HG03175 (cell line): ENCODE measurements at regions not wholly inside any gene's neighbourhood (a gene's known extent, or its start where the extent isn't known, plus 50 kb on each side); places are given as distances from the start of the nearest gene placed in this dataset.
"Not testable (repeated sequence)": the region's sequence is repeated elsewhere in the genome, so short reads cannot be mapped to it uniquely, and the experiment has no call there.

ENCODE experiments used
- ATAC-seq: cut with Tn5 transposase; IDR thresholded peaks from one replicate; pipeline ENCODE4 v1.9.1; 2021; ENCODE audit warnings: mild to moderate bottlenecking, moderate library complexity; ENCODE audit not compliant: unreplicated experiment

DNA sequence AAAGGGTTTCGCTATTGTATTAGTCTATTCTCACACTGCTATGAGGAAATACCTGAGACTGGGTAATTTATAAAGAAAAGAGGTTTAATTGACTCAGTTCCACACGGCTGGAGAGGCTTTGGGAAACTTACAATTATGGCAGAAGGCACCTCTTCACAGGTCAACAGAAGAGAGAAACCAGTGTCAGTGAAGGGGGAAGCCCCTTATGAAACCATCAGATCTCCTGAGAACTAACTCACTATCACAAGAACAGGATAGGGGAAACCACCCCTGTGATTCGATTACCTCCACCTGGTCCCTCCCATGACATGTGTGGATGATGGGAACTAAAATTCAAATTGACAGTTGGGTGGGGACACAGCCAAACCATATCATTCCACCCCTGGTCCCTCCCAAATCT is 589.5 kb downstream of the CENPC start:
- no peak for ATAC-seq

GRCh38 chr4:66949419-66949818 is 595.9 kb downstream of the CENPC start:
- ATAC-seq, result no peak

- no peak for ATAC-seq
These were observed 598.5 kb downstream of the CENPC start for GRCh38 chr4:66946761-66947160.

DNA sequence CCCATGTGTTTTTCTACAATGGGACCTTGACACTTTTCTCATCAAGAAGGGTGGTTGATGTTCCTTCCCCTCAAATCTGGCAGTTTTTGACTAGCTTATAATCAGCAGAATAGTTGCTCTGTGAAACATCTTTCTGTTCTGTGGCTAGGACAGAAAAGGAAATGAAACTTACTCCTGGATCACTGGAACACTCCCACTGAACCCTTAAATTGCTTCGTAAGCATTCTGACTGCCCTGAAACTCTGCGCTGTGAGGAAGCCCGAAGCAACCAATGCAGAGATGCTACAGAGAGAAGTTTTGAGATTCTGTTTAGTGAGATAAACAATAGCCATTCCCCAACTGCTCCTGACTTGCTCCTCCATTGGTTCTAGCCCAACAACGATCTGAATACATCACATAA is 602.2 kb downstream of the CENPC start:
- no peak for ATAC-seq

GRCh38 chr4:66931981-66932380 is 613.3 kb downstream of the CENPC start:
- not testable (repeated sequence) for ATAC-seq

- ATAC-seq, result no peak
These were observed 615.1 kb downstream of the CENPC start for GRCh38 chr4:66930206-66930605.

DNA sequence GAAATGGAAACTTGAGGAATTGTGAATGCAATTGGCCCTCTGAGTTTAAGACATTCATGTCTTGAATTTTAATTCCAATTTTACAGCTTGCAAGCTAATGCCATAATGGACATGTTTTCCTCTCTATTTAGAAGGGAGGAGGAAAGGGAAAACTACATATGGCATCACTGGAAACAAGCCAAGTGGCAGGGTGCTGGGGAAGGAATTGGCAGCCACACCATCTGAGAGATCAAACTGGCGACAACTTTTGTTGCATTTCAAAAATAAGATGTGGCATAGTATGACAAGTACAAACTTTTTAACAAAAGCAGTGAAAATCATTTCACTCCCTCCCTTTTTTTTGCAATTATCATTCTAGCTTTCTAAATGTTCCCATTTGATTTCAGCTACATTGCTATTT is 615.6 kb downstream of the CENPC start:
- no peak for ATAC-seq

GRCh38 chr4:66928881-66929280 is 616.4 kb downstream of the CENPC start:
- not testable (repeated sequence) for ATAC-seq

DNA sequence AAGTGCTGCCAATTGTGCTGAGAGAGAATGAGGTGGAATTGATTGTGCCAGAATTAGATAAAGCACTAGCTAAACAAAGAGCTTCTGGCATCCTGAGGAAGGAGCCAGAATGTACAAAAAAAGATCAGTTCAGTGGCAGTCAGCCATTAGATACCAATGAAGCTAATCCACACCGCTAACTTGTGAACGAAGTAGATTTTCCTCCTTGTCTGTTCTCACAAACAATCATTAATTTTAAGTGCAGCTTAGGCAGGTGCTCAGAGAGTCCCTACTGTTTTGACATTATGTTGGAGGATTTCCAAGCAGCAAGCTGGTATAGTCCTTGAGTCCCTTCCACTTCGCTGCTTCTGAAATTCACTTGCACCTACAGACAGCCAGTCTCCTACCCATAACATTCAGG is 617.4 kb downstream of the CENPC start:
- no peak for ATAC-seq

- no peak for ATAC-seq
These were observed 618.6 kb downstream of the CENPC start for GRCh38 chr4:66926687-66927086.

DNA sequence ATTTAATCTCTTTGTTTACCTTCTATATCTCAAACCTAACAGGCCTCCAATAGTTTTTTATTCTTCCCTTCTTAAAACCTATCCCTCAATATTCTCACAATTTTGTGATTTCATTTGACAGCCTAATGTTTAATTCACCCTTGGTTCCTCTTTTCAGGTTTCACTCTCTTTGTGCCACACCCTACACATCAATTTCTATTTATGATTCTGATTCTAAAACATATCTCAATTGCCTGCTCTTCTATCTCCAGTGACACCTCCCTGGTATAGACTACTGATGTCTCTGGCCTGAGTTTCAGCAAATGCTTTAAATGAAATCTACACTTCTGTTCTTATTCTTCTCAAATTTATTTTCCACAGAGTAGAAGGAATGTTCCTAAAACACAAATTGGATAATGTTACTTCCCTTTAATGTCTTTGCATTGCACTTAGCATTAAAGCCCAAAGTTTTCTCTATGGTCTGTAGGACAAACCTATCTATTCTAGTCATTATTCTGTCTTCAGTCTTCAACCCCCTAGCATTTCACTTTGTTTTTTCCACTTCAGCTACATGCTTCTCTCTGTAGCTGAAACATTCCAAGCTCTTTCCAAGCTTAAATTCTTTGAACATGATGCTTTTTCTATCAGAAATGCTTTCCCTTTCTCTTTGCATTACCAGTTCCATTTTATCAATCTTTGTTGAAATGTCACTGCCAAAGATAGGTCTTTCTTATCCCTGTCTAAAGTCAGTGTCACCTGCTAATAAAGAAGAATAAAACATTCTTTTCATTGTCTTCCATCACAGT is 622.0 kb downstream of the CENPC start:
- ATAC-seq, result no peak

DNA sequence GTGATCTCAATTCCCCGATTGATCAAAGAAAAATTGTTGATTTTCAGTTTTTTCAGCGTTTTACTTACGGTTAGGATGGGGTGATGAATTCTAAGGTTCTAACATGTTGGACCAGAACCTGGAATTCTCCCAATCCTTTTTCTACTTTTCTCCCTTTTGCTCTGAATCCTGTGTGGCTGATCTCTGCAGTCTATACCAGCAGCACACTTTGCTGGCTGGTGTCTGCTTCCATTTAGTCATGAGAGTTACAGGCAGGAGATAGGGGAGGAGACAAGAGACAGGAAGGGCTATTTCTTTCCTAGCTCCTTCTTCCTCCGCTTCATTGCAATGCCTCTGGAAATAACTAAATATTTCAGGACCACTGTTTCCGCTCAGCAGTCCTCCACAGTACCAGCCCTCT is 623.9 kb downstream of the CENPC start:
- ATAC-seq, result no peak

- no peak for ATAC-seq
These were observed 624.8 kb downstream of the CENPC start for GRCh38 chr4:66920514-66920913.

- ATAC-seq, result no peak
These were observed 633.4 kb downstream of the CENPC start for GRCh38 chr4:66911880-66912279.

DNA sequence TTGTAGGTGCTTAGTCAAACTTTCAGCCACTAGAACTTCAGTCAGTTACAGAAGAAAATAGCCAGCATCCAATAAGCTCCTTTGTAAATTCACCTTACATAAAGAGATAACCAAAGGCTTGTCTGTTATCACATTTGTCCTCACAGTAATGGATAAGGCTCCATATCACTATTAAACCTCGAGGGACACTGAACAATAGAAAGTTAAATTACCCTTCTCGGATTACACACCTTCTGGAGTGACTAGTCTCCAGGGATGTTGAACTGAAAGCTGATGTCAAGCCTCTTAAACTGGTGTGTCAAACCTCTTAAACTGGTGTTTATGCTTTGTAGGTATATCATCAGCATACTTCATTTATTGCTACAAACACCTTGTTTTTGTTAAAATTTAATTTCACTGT is 639.0 kb downstream of the CENPC start:
- no peak for ATAC-seq

DNA sequence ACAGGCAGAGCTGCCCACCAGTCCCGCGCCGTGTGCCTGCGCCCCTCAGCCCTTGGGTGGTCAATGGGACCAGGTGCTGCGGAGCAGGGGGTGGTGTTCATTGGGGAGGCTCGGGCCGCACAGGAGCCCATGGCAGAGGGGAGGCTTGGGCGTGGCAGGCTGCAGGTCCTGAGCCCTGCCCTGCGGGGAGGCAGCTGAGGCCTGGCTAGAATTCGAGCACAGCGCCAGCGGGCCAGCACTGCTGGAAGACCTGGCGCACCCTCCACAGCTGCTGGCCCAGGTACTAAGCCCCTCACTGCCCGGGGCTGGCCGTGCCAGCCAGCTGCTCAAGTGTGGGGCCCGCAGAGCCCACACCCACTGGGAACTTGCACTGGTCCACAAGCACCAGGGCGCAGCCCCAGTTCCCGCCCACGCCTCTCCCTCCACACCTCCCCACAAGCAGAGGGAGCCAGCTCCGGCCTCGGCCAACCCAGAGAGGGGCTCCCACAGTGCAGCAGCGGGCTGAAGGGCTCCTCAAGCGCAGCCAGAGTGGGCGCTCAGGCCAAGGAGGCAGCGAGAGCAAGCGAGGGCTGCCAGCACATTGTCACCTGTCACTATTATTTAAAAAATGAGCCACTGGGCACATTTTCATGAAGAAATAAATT is 645.8 kb downstream of the CENPC start:
- no peak for ATAC-seq

GRCh38 chr4:66893807-66894206 is 651.5 kb downstream of the CENPC start:
- ATAC-seq, result no peak

DNA sequence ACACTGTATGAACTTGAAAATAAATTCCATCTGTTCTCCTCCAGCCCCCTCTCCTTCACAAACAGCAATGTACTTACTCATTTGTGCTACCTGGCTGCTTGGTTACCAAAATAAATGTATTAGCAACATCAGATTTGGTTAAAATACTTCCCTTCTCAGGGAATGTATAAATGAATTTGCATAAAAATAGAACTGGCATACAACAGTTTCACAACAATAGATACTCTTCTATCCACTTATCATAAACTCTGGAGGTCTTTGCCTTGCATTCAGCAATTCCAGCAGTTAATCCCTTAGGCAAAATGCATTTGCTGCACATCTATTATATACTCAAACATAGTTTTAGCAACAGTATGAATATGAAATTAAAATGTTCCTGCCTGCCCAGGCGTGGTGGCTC is 658.2 kb downstream of the CENPC start:
- no peak for ATAC-seq

GRCh38 chr4:66885501-66886165 is 659.7 kb downstream of the CENPC start:
- ATAC-seq, result no peak

- ATAC-seq, result no peak
These were observed 668.4 kb downstream of the CENPC start for GRCh38 chr4:66876946-66877345.

- ATAC-seq, result no peak
These were observed 672.6 kb downstream of the CENPC start for GRCh38 chr4:66872661-66873060.

DNA sequence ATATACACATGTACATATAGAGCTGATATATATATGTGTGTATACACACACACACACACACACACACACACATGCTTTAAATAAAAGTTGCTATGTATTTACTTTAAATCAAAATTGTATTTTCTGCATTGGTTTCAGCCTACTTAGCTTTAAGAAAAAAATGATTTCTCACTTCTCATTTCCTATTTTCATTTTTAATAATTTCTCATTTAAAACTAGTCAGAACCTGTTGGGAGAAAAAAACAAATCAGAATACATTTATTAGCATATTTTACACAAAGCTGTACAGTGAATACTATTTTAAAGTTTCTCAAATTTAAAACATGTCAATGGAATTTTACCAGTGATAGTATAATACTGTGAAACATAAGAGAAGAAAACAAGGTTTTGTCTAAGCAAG is 681.8 kb downstream of the CENPC start:
- ATAC-seq, result no peak
